Activated naive CD4-positive, alpha-beta T cell treated with anti-CD3 and anti-CD28 coated beads, Interleukin-2, amount 50 U/mL, for 72 hours (primary cell): ENCODE measurements at regions not wholly inside any gene's neighbourhood (a gene's known extent, or its start where the extent isn't known, plus 50 kb on each side); places are given as distances from the start of the nearest gene placed in this dataset.
A peak's percentile ranks its signal among the peaks of the same experiment; 100 is the strongest.

Experiments used
- ATAC-seq, 2 donors: fragments of 150-1000 bp; cut with Tn5 transposase; 2 replicates each; pipeline ENCODE4 v1.10.0; 2021; ENCODE audit warnings: mild to moderate bottlenecking in 2 of 2, moderate library complexity in 2 of 2
- DNase-seq, 2 donors: peaks; one replicate each; pipeline ENCODE4 v3.0.0; 2021 to 2022; ENCODE audit warnings: low spot score in 2 of 2
- H3K27ac Mint-ChIP-seq, 2 donors: one replicate each; pipeline ENCODE4 v1.8.0; 2022; ENCODE audit warnings: mild to moderate bottlenecking in 2 of 2, mixed read lengths in 2 of 2
- H3K36me3 Mint-ChIP-seq, 2 donors: one replicate each; pipeline ENCODE4 v1.8.0; 2022; ENCODE audit warnings: mixed read lengths in 2 of 2
- H3K9me3 Mint-ChIP-seq, 2 donors: one replicate each; pipeline ENCODE4 v1.8.0; 2022; ENCODE audit warnings: mixed read lengths in 2 of 2

DNA sequence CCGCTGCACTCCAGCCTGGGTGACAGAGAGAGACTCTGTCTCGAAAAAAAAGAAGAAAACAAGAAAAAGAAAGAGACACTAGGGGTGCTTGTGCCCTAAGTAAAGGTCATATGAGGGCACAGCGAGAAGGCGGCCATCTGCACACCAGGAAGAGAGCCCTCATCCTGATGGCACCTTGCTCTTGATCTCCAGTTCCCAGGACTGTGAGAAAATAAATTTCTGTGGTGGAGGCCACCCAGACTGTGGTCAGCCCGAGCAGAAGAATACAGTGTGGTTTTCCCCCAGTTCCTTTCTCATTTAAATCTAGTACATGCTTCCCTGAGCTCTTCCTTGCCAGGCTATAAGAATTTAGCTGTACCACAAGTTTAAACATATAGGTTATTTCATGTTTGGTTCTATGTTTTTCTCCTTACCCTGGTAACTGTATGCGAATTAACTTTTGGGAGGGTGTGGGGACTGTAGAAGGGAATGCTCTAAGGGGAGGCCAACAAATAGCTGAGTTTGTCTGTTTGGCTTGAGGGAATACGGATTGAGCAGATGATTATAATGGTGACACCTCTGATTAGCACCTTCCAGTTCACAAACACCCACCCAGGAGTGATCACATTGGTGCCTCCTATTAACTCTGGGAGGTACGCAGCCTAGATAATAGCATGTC is 119.6 kb upstream of the ERRFI1 start:
- no peaks in the 10 kb centered on the region for H3K36me3 Mint-ChIP-seq
- H3K9me3 Mint-ChIP-seq = peaks cover 0 to 6% of the 10 kb centered on the region in 2 donors
- DNase-seq (no peak), ATAC-seq (peak in 1 of 2 donors; percentile 40)
- H3K27ac Mint-ChIP-seq = no peak overlapping the region

GRCh38 chr1:8144323-8144722 is 118.2 kb upstream of the ERRFI1 start:
- ATAC-seq = no peak
- peaks cover 0 to 6% of the 10 kb centered on the region in 2 donors for H3K9me3 Mint-ChIP-seq
- DNase-seq = no peak

GRCh38 chr1:8142955-8143629 is 117.0 kb upstream of the ERRFI1 start:
- Mint-ChIP-seq H3K36me3 (no peaks in the 10 kb centered on the region), H3K27ac (no peak overlapping the region), H3K9me3 (peaks cover 0 to under 1% of the 10 kb centered on the region in 2 donors)
- ATAC-seq (no peak), DNase-seq (no peak)

More at GRCh38 chr1:8144323-8144722, 118.2 kb upstream of the ERRFI1 start:
- no peaks in the 10 kb centered on the region for H3K36me3 Mint-ChIP-seq
- peak overlapping the region in 1 of 2 donors; percentile 13 for H3K27ac Mint-ChIP-seq

DNA sequence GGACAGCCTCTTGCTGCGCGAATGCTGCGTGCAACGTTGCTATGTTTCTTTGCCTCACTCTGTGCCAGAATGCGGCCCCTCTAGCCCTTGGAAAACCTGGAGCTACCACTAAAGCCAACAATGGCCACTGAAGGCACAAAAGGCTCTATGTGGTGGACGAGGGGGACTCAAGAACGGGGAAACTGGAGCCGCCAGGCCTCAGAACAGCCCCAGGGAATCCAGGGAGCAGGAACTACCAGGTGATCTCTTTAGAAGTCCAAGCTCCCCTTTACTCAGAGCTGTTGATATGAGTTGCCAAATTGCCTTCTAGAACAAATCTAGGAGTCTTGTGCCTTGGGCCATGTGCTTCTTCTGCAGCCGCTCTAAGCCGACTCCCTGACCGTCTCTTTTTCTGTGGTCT is 113.8 kb upstream of the ERRFI1 start:
- DNase-seq (no peak), ATAC-seq (no peak)
- no peaks in the 10 kb centered on the region for H3K36me3 Mint-ChIP-seq
- H3K9me3 Mint-ChIP-seq = no peaks in the 10 kb centered on the region
- H3K27ac Mint-ChIP-seq = no peak overlapping the region

DNA sequence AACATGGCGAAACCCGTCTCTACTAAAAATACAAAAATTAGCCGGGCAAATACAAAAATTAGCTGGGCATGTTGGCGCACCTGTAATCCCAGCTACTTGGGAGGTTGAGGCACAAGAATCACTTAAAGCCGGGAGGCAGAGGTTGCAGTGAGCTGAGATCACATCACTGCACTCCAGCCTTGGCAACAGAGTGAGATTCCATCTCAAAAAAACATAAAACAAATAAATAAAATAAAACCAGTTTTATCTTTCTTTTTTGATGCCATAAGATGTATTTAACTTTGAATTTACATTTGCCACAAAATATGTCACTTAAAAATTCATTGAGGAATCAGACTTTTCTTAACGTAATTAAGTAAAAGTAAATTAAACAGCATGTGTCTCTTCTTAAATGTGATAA is 113.3 kb upstream of the ERRFI1 start:
- no peak for DNase-seq
- Mint-ChIP-seq H3K36me3 (no peaks in the 10 kb centered on the region), H3K27ac (no peak overlapping the region), H3K9me3 (no peaks in the 10 kb centered on the region)
- ATAC-seq = no peak

GRCh38 chr1:8138673-8139072 is 112.6 kb upstream of the ERRFI1 start:
- Mint-ChIP-seq H3K36me3 (no peaks in the 10 kb centered on the region), H3K9me3 (no peaks in the 10 kb centered on the region), H3K27ac (no peak overlapping the region)
- ATAC-seq = no peak
- DNase-seq = no peak

DNA sequence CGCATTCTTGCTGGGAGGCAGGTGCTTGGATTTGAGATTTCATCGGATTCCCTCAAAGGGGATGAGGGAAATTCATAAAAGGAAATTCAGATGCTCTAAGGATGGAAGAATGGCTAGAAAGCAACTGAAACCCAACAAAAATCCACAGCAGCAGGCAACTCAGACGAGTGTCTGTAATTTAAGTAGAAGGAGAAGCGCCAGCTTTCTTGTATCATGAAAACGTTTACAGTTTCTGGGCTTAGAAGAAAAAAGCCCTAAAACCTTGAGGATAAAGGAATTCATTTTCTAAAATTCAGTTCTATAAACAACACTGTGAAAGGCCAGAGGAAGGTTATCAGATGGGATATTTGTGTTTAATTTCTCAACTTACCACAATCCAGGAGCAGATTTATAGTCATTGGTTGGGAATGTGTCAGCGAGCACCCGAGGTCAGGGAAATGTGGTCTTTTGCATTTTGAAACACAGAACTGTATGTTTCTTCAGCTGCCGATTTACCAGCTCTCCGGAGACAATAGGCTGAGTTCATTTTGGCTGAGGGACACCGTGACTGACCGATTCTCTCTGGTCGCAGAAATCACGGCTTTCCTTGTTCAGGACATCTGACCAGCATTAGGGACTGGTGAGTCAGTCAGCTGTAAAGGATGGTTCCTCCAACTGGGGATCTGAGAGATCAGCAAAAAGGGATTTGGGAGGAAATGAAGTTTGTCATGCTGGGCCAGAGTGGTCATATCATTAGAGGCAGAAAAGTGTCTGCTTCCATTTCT is 111.6 kb upstream of the ERRFI1 start:
- H3K27ac Mint-ChIP-seq = no peak overlapping the region
- DNase-seq (no peak), ATAC-seq (no peak)
- no peaks in the 10 kb centered on the region for H3K9me3 Mint-ChIP-seq
- no peaks in the 10 kb centered on the region for H3K36me3 Mint-ChIP-seq

- peak overlapping the region in 1 of 2 donors; percentile 85 for H3K27ac Mint-ChIP-seq
- no peaks in the 10 kb centered on the region for H3K36me3 Mint-ChIP-seq
- H3K9me3 Mint-ChIP-seq = no peaks in the 10 kb centered on the region
- ATAC-seq (no peak), DNase-seq (no peak)
Observed at GRCh38 chr1:8136766-8137165, 110.7 kb upstream of the ERRFI1 start.

DNA sequence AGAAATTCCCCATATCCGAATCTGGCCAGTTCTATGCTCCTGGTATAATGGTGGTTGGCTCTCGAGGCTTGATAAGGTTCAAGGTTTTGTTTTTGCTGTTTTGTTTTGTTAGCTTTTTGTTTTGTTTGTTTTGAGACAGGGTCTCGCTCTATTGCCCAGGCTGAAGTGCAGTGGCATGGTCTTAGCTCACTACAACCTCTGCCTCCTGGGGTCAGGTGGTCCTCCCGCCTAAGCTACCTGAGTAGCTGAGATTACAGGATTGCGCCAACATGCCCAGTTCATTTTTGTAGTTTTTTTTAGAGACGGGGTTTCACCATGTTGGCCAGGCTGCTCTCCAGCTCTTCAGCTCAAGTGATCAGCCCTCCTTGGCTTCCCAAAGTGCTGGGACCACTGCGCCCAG is 109.1 kb upstream of the ERRFI1 start:
- Mint-ChIP-seq H3K36me3 (no peaks in the 10 kb centered on the region), H3K27ac (peak overlapping the region; percentile 22 to 48), H3K9me3 (no peaks in the 10 kb centered on the region)
- ATAC-seq (no peak), DNase-seq (no peak)

DNA sequence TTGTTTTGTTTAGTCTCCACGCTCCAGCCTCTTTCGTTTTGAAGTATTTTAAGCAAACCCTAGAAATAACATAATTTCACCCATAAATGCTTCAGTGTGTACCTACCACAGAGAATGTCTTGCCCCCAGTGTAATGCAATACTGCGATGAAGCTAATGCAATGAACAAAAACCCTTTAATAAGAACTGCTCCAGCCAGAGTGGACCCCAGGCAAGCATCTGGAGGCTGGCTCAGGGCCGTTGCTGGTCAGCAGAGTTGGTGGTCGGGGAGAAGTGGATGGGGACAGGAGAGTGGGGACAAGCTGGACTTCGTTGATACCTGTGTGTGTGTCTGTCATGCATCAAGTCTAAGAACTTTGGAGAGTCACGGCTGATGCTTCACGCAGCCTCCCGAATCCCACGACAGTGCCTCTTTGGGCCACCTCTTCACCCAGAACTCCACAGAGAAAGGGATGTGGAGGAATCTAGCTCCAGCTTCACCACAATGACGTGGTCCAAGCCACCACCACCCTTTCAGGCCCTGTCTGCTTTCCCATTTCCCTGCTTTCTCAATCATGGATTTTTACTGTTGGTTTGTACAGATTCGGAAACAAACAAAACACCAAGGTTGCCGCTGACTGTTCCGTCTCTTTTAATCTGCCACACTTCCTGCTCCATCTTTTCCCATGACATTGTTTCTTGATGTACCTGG is 108.6 kb upstream of the ERRFI1 start:
- Mint-ChIP-seq H3K9me3 (no peaks in the 10 kb centered on the region), H3K27ac (no peak overlapping the region), H3K36me3 (no peaks in the 10 kb centered on the region)
- DNase-seq = no peak
- no peak for ATAC-seq

DNA sequence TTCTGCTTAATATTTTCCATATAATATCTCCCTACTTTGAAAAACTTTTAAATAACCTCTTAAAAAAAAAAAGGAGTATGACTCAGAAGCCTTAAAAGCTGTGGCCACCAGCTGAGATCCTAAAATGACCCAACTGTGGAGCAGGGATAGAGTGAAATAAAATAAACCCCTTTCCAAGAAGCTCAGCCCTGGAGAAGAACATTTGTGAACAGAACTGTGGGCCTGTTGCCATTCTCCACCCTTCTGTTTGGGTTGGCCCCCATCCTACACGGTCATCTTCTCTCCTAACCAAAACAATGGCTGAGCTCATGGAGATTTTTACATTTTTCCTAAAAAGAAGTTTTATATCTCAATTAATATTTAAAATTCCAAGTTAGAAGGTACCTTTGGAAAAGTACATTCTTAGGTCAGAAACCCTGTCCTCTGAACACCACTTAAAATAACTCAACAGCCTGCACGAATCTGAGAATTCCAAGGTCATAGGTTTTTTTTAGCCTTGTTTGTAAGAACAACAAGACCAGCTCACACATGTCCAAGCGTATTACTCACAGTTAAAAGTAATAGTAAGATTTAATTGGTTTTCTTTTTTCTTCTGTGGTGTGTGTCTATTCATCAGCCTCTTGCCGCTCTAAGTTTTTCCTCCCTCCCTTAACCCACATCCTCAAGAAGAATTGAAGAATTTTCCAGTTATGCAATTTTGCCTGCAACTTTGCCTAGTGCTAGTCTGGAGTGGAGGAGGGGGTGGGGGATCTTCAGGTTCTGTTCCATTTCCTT is 107.7 kb upstream of the ERRFI1 start:
- DNase-seq (no peak), ATAC-seq (no peak)
- Mint-ChIP-seq H3K36me3 (no peaks in the 10 kb centered on the region), H3K9me3 (no peaks in the 10 kb centered on the region), H3K27ac (no peak overlapping the region)

- H3K27ac Mint-ChIP-seq = no peak overlapping the region
- no peak for ATAC-seq
- no peaks in the 10 kb centered on the region for H3K36me3 Mint-ChIP-seq
- DNase-seq = no peak
- H3K9me3 Mint-ChIP-seq = no peaks in the 10 kb centered on the region
Observed at GRCh38 chr1:8133190-8133589, 107.1 kb upstream of the ERRFI1 start.

GRCh38 chr1:8127171-8127641 is 101.1 kb upstream of the ERRFI1 start:
- H3K27ac Mint-ChIP-seq = no peak overlapping the region
- DNase-seq = no peak
- peaks cover 0 to 8% of the 10 kb centered on the region in 2 donors for H3K36me3 Mint-ChIP-seq
- peaks cover 0 to 14% of the 10 kb centered on the region in 2 donors for H3K9me3 Mint-ChIP-seq
- no peak for ATAC-seq

GRCh38 chr1:8122477-8123407 is 96.6 kb upstream of the ERRFI1 start:
- H3K36me3 Mint-ChIP-seq = peaks cover 0 to 8% of the 10 kb centered on the region in 2 donors
- ATAC-seq (no peak), DNase-seq (no peak)
- H3K27ac Mint-ChIP-seq = no peak overlapping the region
- H3K9me3 Mint-ChIP-seq = peaks cover 0 to 14% of the 10 kb centered on the region in 2 donors

GRCh38 chr1:8122160-8122476 is 96.0 kb upstream of the ERRFI1 start:
- ATAC-seq (no peak), DNase-seq (no peak)
- Mint-ChIP-seq H3K27ac (no peak overlapping the region), H3K9me3 (peaks cover 0 to 14% of the 10 kb centered on the region in 2 donors), H3K36me3 (peaks cover 0 to 8% of the 10 kb centered on the region in 2 donors)
